K562 (cell line): ENCODE measurements at regions not wholly inside any gene's neighbourhood (a gene's known extent, or its start where the extent isn't known, plus 50 kb on each side); places are given as distances from the start of the nearest gene placed in this dataset.

Experiments used
- ATAC-seq: fragments of 200-7000 bp; cut with Tn5 transposase; 3 replicates; pipeline ENCODE4 v1.9.1; 2020; ENCODE audit warnings: moderate library complexity
- BruUV-seq: library from RNA; stranded (reverse); fragments of 400-500 nt; replicated peaks from 2 replicates; lab custom pipeline; 2021; lab: Mats Ljungman, UMichigan
- CTCF ChIA-PET: fragments of 300-600 bp; formaldehyde crosslinking; extraction: SDS; loops from one replicate; lab custom pipeline; 2021; ENCODE audit warnings: low intra/inter-chr PET ratio; lab: Yijun Ruan, JAX
- POLR2A ChIA-PET: fragments of 300-600, 350-650 bp; sonication (Branson Sonifier 250); formaldehyde crosslinking; extraction: SDS; loops from one replicate; lab custom pipeline; 2021; ENCODE audit warnings: antibody characterized with exemption, inconsistent platforms; lab: Yijun Ruan, JAX
- DNase-seq, 4 experiments: peaks; one replicate each; pipeline versions ENCODE4 v3.0.0 to v3.0.0-alpha.2; 2011 to 2018; ENCODE audit warnings: low spot score in 3 of 4, mixed read lengths in 3 of 4; ENCODE audit errors: extremely low read depth in 1 of 4
- FAIRE-seq: peaks from 2 replicates; lab custom pipeline; 2011; peaks lifted over from hg19 to GRCh38; lab: Jason Lieb, UNC
- H2AFZ ChIP-seq: 2 replicates; pipeline ENCODE4 v1.6.0; 2011; ENCODE audit warnings: low read depth, low read length, control low read depth, inconsistent platforms
- H3K27ac ChIP-seq: fragments of 200-600 bp; 3 replicates; pipeline ENCODE4 v1.8.0; 2011; ENCODE audit warnings: low read depth, mild to moderate bottlenecking, control low read depth, inconsistent platforms, low read length, moderate library complexity, mixed read lengths; ENCODE audit errors: extremely low read depth
- H3K27me3 ChIP-seq, 2 experiments: fragments of 300-600 bp in 1 of 2; 2 replicates in 1 of 2; 3 replicates in 1 of 2; pipeline versions ENCODE4 v1.6.0 to v1.8.0; 2011; ENCODE audit warnings: inconsistent platforms in 2 of 2, low read length in 2 of 2, mild to moderate bottlenecking in 1 of 2, mixed read lengths in 1 of 2, moderate library complexity in 1 of 2; ENCODE audit not compliant: control insufficient read depth in 2 of 2, insufficient read depth in 2 of 2
- H3K36me3 ChIP-seq: fragments of 300-600 bp; 3 replicates; pipeline ENCODE4 v1.8.0; 2011; ENCODE audit warnings: mild to moderate bottlenecking, low read length, inconsistent platforms; ENCODE audit not compliant: control insufficient read depth, insufficient read depth
- H3K4me1 ChIP-seq, 2 experiments: fragments of 200-600 bp in 1 of 2; replicated peaks in 1 of 2; 2 replicates in 1 of 2; 3 replicates in 1 of 2; pipeline versions ENCODE4 v1.5.1 to v1.8.0; 2011; ENCODE audit warnings: inconsistent platforms in 2 of 2, low read length in 2 of 2, mild to moderate bottlenecking in 1 of 2, mixed read lengths in 1 of 2, moderate library complexity in 1 of 2; ENCODE audit not compliant: control insufficient read depth in 2 of 2, insufficient read depth in 2 of 2
- H3K4me2 ChIP-seq: 2 replicates; pipeline ENCODE4 v1.6.1; 2011; ENCODE audit warnings: low read length, control low read depth, inconsistent platforms, mixed read lengths; ENCODE audit not compliant: insufficient read depth
- H3K4me3 ChIP-seq: fragments of 200-600 bp; sonication (generic), shearing (Covaris generic); 2 replicates; pipeline ENCODE4 v1.5.1; 2016; ENCODE audit warnings: control low read depth, inconsistent platforms
- H3K79me2 ChIP-seq: fragments of 200-600 bp; 3 replicates; pipeline ENCODE4 v1.8.0; 2011; ENCODE audit warnings: low read length, inconsistent platforms; ENCODE audit not compliant: control insufficient read depth, insufficient read depth
- H3K9ac ChIP-seq, 2 experiments: 2 replicates each; pipeline versions ENCODE4 v1.6.0 to v1.6.1; 2011; ENCODE audit warnings: low read depth in 2 of 2, low read length in 2 of 2, control low read depth in 1 of 2, inconsistent platforms in 1 of 2, mild to moderate bottlenecking in 1 of 2, mixed read lengths in 1 of 2; ENCODE audit not compliant: insufficient read depth in 1 of 2
- H3K9me1 ChIP-seq: one replicate; pipeline ENCODE4 v1.6.0; 2011; ENCODE audit warnings: inconsistent platforms, mild to moderate bottlenecking, low read length, moderate library complexity; ENCODE audit not compliant: control insufficient read depth, insufficient read depth
- H3K9me3 ChIP-seq: replicated peaks from 2 replicates; pipeline ENCODE4 v1.5.1; 2011; ENCODE audit warnings: low read depth, low read length, inconsistent platforms; ENCODE audit not compliant: control insufficient read depth, insufficient read depth
- H4K20me1 ChIP-seq: replicated peaks from 2 replicates; pipeline ENCODE4 v1.6.1; 2011; ENCODE audit warnings: low read length, inconsistent platforms, mixed read lengths; ENCODE audit not compliant: control insufficient read depth, insufficient read depth
- CHD4 ChIP-seq: fragments of 200-600 bp; sonication (generic); IDR thresholded peaks from 3 replicates; pipeline ENCODE4 v1.6.1; 2012; ENCODE audit warnings: low read depth, mild to moderate bottlenecking, mixed read lengths, low read length, inconsistent platforms; ENCODE audit not compliant: insufficient read depth, insufficient replicate concordance, poor library complexity, severe bottlenecking
- CREB3L1 ChIP-seq: fragments of 450-650 bp; IDR thresholded peaks from 2 replicates; pipeline ENCODE4 v1.6.1; 2014; ENCODE audit warnings: low read depth, mild to moderate bottlenecking, moderate library complexity, borderline replicate concordance
- POLR2AphosphoS5 ChIP-seq: IDR thresholded peaks from 2 replicates; pipeline ENCODE4 v1.6.1; 2011; ENCODE audit warnings: mild to moderate bottlenecking, low read depth, low read length, moderate library complexity; ENCODE audit not compliant: control insufficient read depth, insufficient read depth
- SMARCB1 ChIP-seq: IDR thresholded peaks from 2 replicates; pipeline ENCODE4 v1.6.1; 2011; ENCODE audit warnings: improper control_type of control experiment, low read depth; ENCODE audit not compliant: insufficient read length
- TEAD4 ChIP-seq, 2 experiments: sonication (generic) in 1 of 2; formaldehyde crosslinking in 1 of 2; IDR thresholded peaks; 2 replicates each; pipeline versions ENCODE4 v1.6.1 to v1.8.0; 2012 to 2022; ENCODE audit warnings: borderline replicate concordance in 1 of 2, inconsistent platforms in 1 of 2, low read length in 1 of 2, mild to moderate bottlenecking in 1 of 2, missing genetic modification reagents in 1 of 2
- ZKSCAN8 ChIP-seq: fragments of 200-800 bp; sonication (Bioruptor generic); IDR thresholded peaks from 2 replicates; pipeline ENCODE4 v1.6.1; 2016; ENCODE audit warnings: missing genetic modification characterization, missing compliant biosample characterization
- ZNF23 ChIP-seq: fragments of 250-450 bp; sonication (Bioruptor Pico); IDR thresholded peaks from 2 replicates; pipeline ENCODE4 v1.4.0; 2020; ENCODE audit warnings: mild to moderate bottlenecking
- ZNF778 ChIP-seq: fragments of 450-650 bp; formaldehyde crosslinking; IDR thresholded peaks from 2 replicates; pipeline ENCODE4 v1.4.0; 2020; ENCODE audit warnings: mild to moderate bottlenecking, moderate library complexity
- WGBS: fragments of 100-300 bp; shearing (Covaris generic); methylation state at CpG from one replicate; pipeline ENCODE4 v1.1.6; 2016; ENCODE audit warnings: low coverage, mixed read lengths; ENCODE audit not compliant: insufficient coverage; ENCODE audit errors: missing lambda C conversion rate; 5-methylcytosine and 5-hydroxymethylcytosine counted together
- in situ Hi-C: fragments of 300-500 bp; cut with MboI; formaldehyde crosslinking; loops from 4 replicates; pipeline ENCODE4 v1.15.0; 2018; ENCODE audit warnings: inconsistent platforms, mixed read lengths
- intact Hi-C: fragments of 100-400 bp; cut with micrococcal nuclease; formaldehyde crosslinking; loops from 2 replicates; pipeline ENCODE4 v1.14.2; 2022

- Histone ChIP-seq H3K4me2 (no peak overlapping the region), H3K27me3 (no peaks in the 10 kb centered on the region), H3K4me3 (no peak overlapping the region), H3K9me1 (no peaks in the 10 kb centered on the region), H3K9ac (no peak overlapping the region), H3K4me1 (no peaks in the 10 kb centered on the region), H2AFZ (no peak overlapping the region), H3K36me3 (no peaks in the 10 kb centered on the region), H3K9me3 (no peaks in the 10 kb centered on the region), H3K27ac (no peak overlapping the region), H3K79me2 (no peaks in the 10 kb centered on the region), H4K20me1 (no peaks in the 10 kb centered on the region)
- FAIRE-seq, result no peak
- TF ChIP-seq ZNF23 (CRISPR knock-in tag), result no peak
- intact Hi-C loops (no loop called here), in situ Hi-C loops (no loop called here)
- ChIA-PET CTCF (no interaction called here), POLR2A (no interaction called here)
- ATAC-seq, result no peak
- BruUV-seq, result no TSS peak
- DNase-seq, result no peak
- WGBS, result 0% methylated on average over 2 of the region's 2 CpGs
Measured at GRCh38 chr21:16187603-16188301, 458.0 kb downstream of the USP25 start.

- in situ Hi-C loops (no loop called here), intact Hi-C loops (no loop called here)
- WGBS, result 0% methylated on average over 2 of the region's 2 CpGs
- ATAC-seq, result no peak
- Histone ChIP-seq H3K9me3 (no peaks in the 10 kb centered on the region), H3K36me3 (no peaks in the 10 kb centered on the region), H3K9me1 (no peaks in the 10 kb centered on the region), H4K20me1 (no peaks in the 10 kb centered on the region), H3K4me3 (no peak overlapping the region), H3K79me2 (no peaks in the 10 kb centered on the region), H3K4me2 (no peak overlapping the region), H3K27me3 (no peaks in the 10 kb centered on the region), H2AFZ (no peak overlapping the region), H3K27ac (no peak overlapping the region), H3K4me1 (no peaks in the 10 kb centered on the region), H3K9ac (no peak overlapping the region)
- CTCF ChIA-PET, result no interaction called here
- no peak for TF ChIP-seq TEAD4 (IDR thresholded peaks at IDR 0.05; ENCODE audit: low read length)
- TF ChIP-seq TEAD4 (CRISPR knock-in tag; IDR thresholded peaks at IDR 0.05; ENCODE audit: borderline replicate concordance), result no peak
- no peak for TF ChIP-seq CREB3L1
- TF ChIP-seq ZNF778 (CRISPR knock-in tag), result no peak
- no peak for TF ChIP-seq SMARCB1
- TF ChIP-seq POLR2AphosphoS5, result no peak
- no peak for TF ChIP-seq ZKSCAN8 (CRISPR knock-in tag)
- no peak for TF ChIP-seq CHD4
- BruUV-seq, result no TSS peak
- FAIRE-seq, result no peak
- POLR2A ChIA-PET, result no interaction called here
- no peak for DNase-seq
Measured at GRCh38 chr21:16192902-16193301, 463.1 kb downstream of the USP25 start.
